ENCODE measurements at regions not wholly inside any gene's neighbourhood (a gene's known extent, or its start where the extent isn't known, plus 50 kb on each side); places are given as distances from the start of the nearest gene placed in this dataset.
A peak's percentile ranks its signal among the peaks of the same experiment; 100 is the strongest.

GRCh38 chr16:50887500-50888298, 145.8 kb downstream of the CYLD start:
- Mint-ChIP-seq H3K4me1 (no peaks in the 10 kb centered on the region), H3K9me3 (peaks cover 13% of the 10 kb centered on the region), H3K4me3 (no peak overlapping the region), H3K27ac (no peak overlapping the region), H3K27me3 (ENCODE audit: low read depth, poor library complexity) (peaks cover 20% of the 10 kb centered on the region), H3K36me3 (ENCODE audit: low read depth) (no peaks in the 10 kb centered on the region)
- no peak for DNase-seq
- TF ChIP-seq CTCF (IDR thresholded peaks at IDR 0.05): no peak

GRCh38 chr16:50884066-50884860, 142.4 kb downstream of the CYLD start:
- Mint-ChIP-seq H3K9me3 (peaks cover 13% of the 10 kb centered on the region), H3K4me1 (peaks cover 25% of the 10 kb centered on the region), H3K36me3 (ENCODE audit: low read depth) (no peaks in the 10 kb centered on the region), H3K27me3 (ENCODE audit: low read depth, poor library complexity) (peaks cover 15% of the 10 kb centered on the region), H3K27ac (no peak overlapping the region), H3K4me3 (no peak overlapping the region)
- DNase-seq: peak; percentile 33
- no peak for TF ChIP-seq CTCF (IDR thresholded peaks at IDR 0.05)

- Mint-ChIP-seq H3K4me3 (no peak overlapping the region), H3K27me3 (ENCODE audit: low read depth, poor library complexity) (peaks cover 16% of the 10 kb centered on the region), H3K36me3 (ENCODE audit: low read depth) (no peaks in the 10 kb centered on the region), H3K9me3 (peaks cover 13% of the 10 kb centered on the region), H3K27ac (no peak overlapping the region), H3K4me1 (peaks cover 25% of the 10 kb centered on the region)
- DNase-seq: no peak
- no peak for TF ChIP-seq CTCF (IDR thresholded peaks at IDR 0.05)
Measured at GRCh38 chr16:50881956-50882355, 140.1 kb downstream of the CYLD start.

GRCh38 chr16:50881331-50881830, 139.5 kb downstream of the CYLD start:
- Mint-ChIP-seq H3K27ac (no peak overlapping the region), H3K4me1 (peaks cover 25% of the 10 kb centered on the region), H3K36me3 (ENCODE audit: low read depth) (no peaks in the 10 kb centered on the region), H3K4me3 (no peak overlapping the region), H3K9me3 (peaks cover 13% of the 10 kb centered on the region), H3K27me3 (ENCODE audit: low read depth, poor library complexity) (peaks cover 16% of the 10 kb centered on the region)
- no peak for TF ChIP-seq CTCF (IDR thresholded peaks at IDR 0.05)
- DNase-seq: no peak

- no peaks in the 10 kb centered on the region for H3K36me3 Mint-ChIP-seq (ENCODE audit: low read depth)
- DNase-seq: no peak
- H3K27ac Mint-ChIP-seq: no peak overlapping the region
- no peak for TF ChIP-seq CTCF (IDR thresholded peaks at IDR 0.05)
- peaks cover 13% of the 10 kb centered on the region for H3K9me3 Mint-ChIP-seq
- H3K4me1 Mint-ChIP-seq: peaks cover 25% of the 10 kb centered on the region
- peaks cover 16% of the 10 kb centered on the region for H3K27me3 Mint-ChIP-seq (ENCODE audit: low read depth, poor library complexity)
- H3K4me3 Mint-ChIP-seq: no peak overlapping the region
Measured at GRCh38 chr16:50880926-50881325, 139.0 kb downstream of the CYLD start.

Measured in nephron progenitor cell (in vitro differentiated cells).